ENCODE measurements at regions not wholly inside any gene's neighbourhood (a gene's known extent, or its start where the extent isn't known, plus 50 kb on each side); places are given as distances from the start of the nearest gene placed in this dataset.
A peak's percentile ranks its signal among the peaks of the same experiment; 100 is the strongest.

- peak; percentile 31 for DNase-seq
Observed at GRCh38 chr22:22397292-22397870, 111.2 kb downstream of the ZNF280B start.

- no peak for DNase-seq
Observed at GRCh38 chr22:22397875-22398524, 110.5 kb downstream of the ZNF280B start.

GRCh38 chr22:22398530-22399327, 109.8 kb downstream of the ZNF280B start:
- DNase-seq, result no peak

GRCh38 chr22:22400099-22400498, 108.4 kb downstream of the ZNF280B start:
- no peak for DNase-seq

- DNase-seq, result no peak
Observed at GRCh38 chr22:22400964-22401363, 107.6 kb downstream of the ZNF280B start.

- no peak for DNase-seq
Observed at GRCh38 chr22:22401381-22401780, 107.2 kb downstream of the ZNF280B start.

- DNase-seq, result no peak
Observed at GRCh38 chr22:22403306-22403705, 105.2 kb downstream of the ZNF280B start.

- DNase-seq, result no peak
Observed at GRCh38 chr22:22403771-22404170, 104.8 kb downstream of the ZNF280B start.

- DNase-seq, result no peak
Observed at GRCh38 chr22:22404598-22405284, 103.8 kb downstream of the ZNF280B start.

- no peak for DNase-seq
Observed at GRCh38 chr22:22406445-22407027, 102.0 kb downstream of the ZNF280B start.

GRCh38 chr22:22407061-22407460, 101.5 kb downstream of the ZNF280B start:
- no peak for DNase-seq

- no peak for DNase-seq
Observed at GRCh38 chr22:22408269-22408668, 100.3 kb downstream of the ZNF280B start.

GRCh38 chr22:22408731-22409696, 99.5 kb downstream of the ZNF280B start:
- DNase-seq, result peak; percentile 76

GRCh38 chr22:22410121-22410520, 98.4 kb downstream of the ZNF280B start:
- DNase-seq, result peak; percentile 84

- no peak for DNase-seq
Observed at GRCh38 chr22:22410677-22411076, 97.9 kb downstream of the ZNF280B start.

- no peak for DNase-seq
Observed at GRCh38 chr22:22414266-22414665, 94.3 kb downstream of the ZNF280B start.

GRCh38 chr22:22417495-22418162, 90.9 kb downstream of the ZNF280B start:
- no peak for DNase-seq

- no peak for DNase-seq
Observed at GRCh38 chr22:22418163-22418549, 90.4 kb downstream of the ZNF280B start.

GRCh38 chr22:22418957-22419356, 89.6 kb downstream of the ZNF280B start:
- no peak for DNase-seq

- no peak for DNase-seq
Observed at GRCh38 chr22:22420580-22420979, 88.0 kb downstream of the ZNF280B start.

- DNase-seq, result no peak
Observed at GRCh38 chr22:22421392-22421791, 87.2 kb downstream of the ZNF280B start.

Measured in NCI-H82 (cell line).